Left lung (tissue), 4 donors: ENCODE measurements at regions not wholly inside any gene's neighbourhood (a gene's known extent, or its start where the extent isn't known, plus 50 kb on each side); places are given as distances from the start of the nearest gene placed in this dataset.
A peak's percentile ranks its signal among the peaks of the same experiment; 100 is the strongest.
"Not testable (repeated sequence)": the region's sequence is repeated elsewhere in the genome, so short reads cannot be mapped to it uniquely, and the experiment has no call there.

Experiments used
- ATAC-seq: fragments of 200-7000 bp; cut with Tn5 transposase; one replicate; pipeline ENCODE4 v1.9.1; 2020; ENCODE audit warnings: moderate library complexity
- DNase-seq, 4 donors: peaks; one replicate each; pipeline ENCODE4 v3.0.0-alpha.2; 2013 to 2020
- H3K27ac ChIP-seq, 2 donors: fragments of 200-600 bp; sonication (generic) in 1 of 2; one replicate each; pipeline versions ENCODE4 v1.5.0 to v1.8.0; 2020 to 2021
- H3K27me3 ChIP-seq, 2 donors: fragments of 200-600 bp; sonication (generic) in 1 of 2; one replicate each; pipeline versions ENCODE4 v1.5.0 to v1.8.0; 2020 to 2021
- H3K36me3 ChIP-seq, 2 donors: fragments of 200-600 bp; sonication (generic) in 1 of 2; one replicate each; pipeline versions ENCODE4 v1.5.0 to v1.8.0; 2020 to 2021
- H3K4me1 ChIP-seq, 2 donors: fragments of 200-600 bp; one replicate each; pipeline ENCODE4 v1.8.0; 2021
- H3K4me3 ChIP-seq, 2 donors: fragments of 200-600 bp; sonication (generic) in 1 of 2; one replicate each; pipeline versions ENCODE4 v1.5.0 to v1.8.0; 2020 to 2021; ENCODE audit warnings: mild to moderate bottlenecking in 1 of 2
- H3K9me3 ChIP-seq, 2 donors: fragments of 200-600 bp; sonication (generic) in 1 of 2; one replicate each; pipeline versions ENCODE4 v1.5.0 to v1.8.0; 2020 to 2021
- intact Hi-C, 2 donors: fragments of 100-400 bp; cut with DNase I; formaldehyde crosslinking; loops; one replicate each; pipeline versions ENCODE4 v1.11.2 to v1.14.2; 2022
- TF ChIP-seq, protein P1 (sequence below), 2 donors: fragments of 200-600 bp; sonication (generic) in 1 of 2; IDR thresholded peaks; one replicate each; pipeline versions ENCODE4 v1.5.0 to v1.8.0; 2021; ENCODE audit warnings: antibody characterized with exemption in 2 of 2
- donor health status: DM: no; HTN: yes; CAD: no.
- donor health status: DM: no; HTN: no; CAD: no.

GRCh38 chr7:113582471-113582870 lies 336.3 kb downstream of the PPP1R3A start:
- H3K36me3 ChIP-seq, result no peaks in the 10 kb centered on the region
- H3K27ac ChIP-seq, result no peak overlapping the region
- H3K27me3 ChIP-seq, result no peaks in the 10 kb centered on the region
- no peaks in the 10 kb centered on the region for H3K4me1 ChIP-seq
- TF ChIP-seq, protein P1, sequence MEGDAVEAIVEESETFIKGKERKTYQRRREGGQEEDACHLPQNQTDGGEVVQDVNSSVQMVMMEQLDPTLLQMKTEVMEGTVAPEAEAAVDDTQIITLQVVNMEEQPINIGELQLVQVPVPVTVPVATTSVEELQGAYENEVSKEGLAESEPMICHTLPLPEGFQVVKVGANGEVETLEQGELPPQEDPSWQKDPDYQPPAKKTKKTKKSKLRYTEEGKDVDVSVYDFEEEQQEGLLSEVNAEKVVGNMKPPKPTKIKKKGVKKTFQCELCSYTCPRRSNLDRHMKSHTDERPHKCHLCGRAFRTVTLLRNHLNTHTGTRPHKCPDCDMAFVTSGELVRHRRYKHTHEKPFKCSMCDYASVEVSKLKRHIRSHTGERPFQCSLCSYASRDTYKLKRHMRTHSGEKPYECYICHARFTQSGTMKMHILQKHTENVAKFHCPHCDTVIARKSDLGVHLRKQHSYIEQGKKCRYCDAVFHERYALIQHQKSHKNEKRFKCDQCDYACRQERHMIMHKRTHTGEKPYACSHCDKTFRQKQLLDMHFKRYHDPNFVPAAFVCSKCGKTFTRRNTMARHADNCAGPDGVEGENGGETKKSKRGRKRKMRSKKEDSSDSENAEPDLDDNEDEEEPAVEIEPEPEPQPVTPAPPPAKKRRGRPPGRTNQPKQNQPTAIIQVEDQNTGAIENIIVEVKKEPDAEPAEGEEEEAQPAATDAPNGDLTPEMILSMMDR (IDR thresholded peaks at IDR 0.05), result no peak
- no peaks in the 10 kb centered on the region for H3K9me3 ChIP-seq
- DNase-seq, result no peak
- H3K4me3 ChIP-seq, result no peak overlapping the region
- intact Hi-C loops, result no loop called here
- no peak for ATAC-seq

- DNase-seq, result peak in 1 of 4 donors; percentile 14
- intact Hi-C loops, ATAC-seq, H3K27me3 ChIP-seq, H3K9me3 ChIP-seq, H3K4me3 ChIP-seq, H3K27ac ChIP-seq, H3K4me1 ChIP-seq, H3K36me3 ChIP-seq: not testable (repeated sequence)
These were observed 355.6 kb downstream of the PPP1R3A start for GRCh38 chr7:113563257-113563656.

GRCh38 chr7:113562801-113563200 lies 356.0 kb downstream of the PPP1R3A start:
- TF ChIP-seq, protein P1 (IDR thresholded peaks at IDR 0.05), result no peak
- H3K27ac ChIP-seq, result no peak overlapping the region
- no peak overlapping the region for H3K4me3 ChIP-seq
- intact Hi-C loops, result no loop called here
- no peaks in the 10 kb centered on the region for H3K36me3 ChIP-seq
- no peaks in the 10 kb centered on the region for H3K9me3 ChIP-seq
- no peak for ATAC-seq
- no peaks in the 10 kb centered on the region for H3K4me1 ChIP-seq
- no peak for DNase-seq
- H3K27me3 ChIP-seq, result no peaks in the 10 kb centered on the region

- Histone ChIP-seq H3K27me3 (no peaks in the 10 kb centered on the region), H3K4me3 (no peak overlapping the region), H3K9me3 (no peaks in the 10 kb centered on the region), H3K27ac (no peak overlapping the region), H3K4me1 (no peaks in the 10 kb centered on the region), H3K36me3 (no peaks in the 10 kb centered on the region)
- intact Hi-C loops, result no loop called here
- ATAC-seq (no peak), DNase-seq (no peak)
- TF ChIP-seq, protein P1 (IDR thresholded peaks at IDR 0.05), result no peak
These were observed 356.6 kb downstream of the PPP1R3A start for GRCh38 chr7:113562242-113562641.

- no peak overlapping the region for H3K4me3 ChIP-seq
- DNase-seq (no peak), ATAC-seq (no peak)
- intact Hi-C loops, result no loop called here
- TF ChIP-seq, protein P1 (IDR thresholded peaks at IDR 0.05), result no peak
- H3K27me3 ChIP-seq, result no peaks in the 10 kb centered on the region
- no peaks in the 10 kb centered on the region for H3K9me3 ChIP-seq
- no peak overlapping the region for H3K27ac ChIP-seq
- no peaks in the 10 kb centered on the region for H3K4me1 ChIP-seq
- H3K36me3 ChIP-seq, result no peaks in the 10 kb centered on the region
These were observed 357.4 kb downstream of the PPP1R3A start for GRCh38 chr7:113561446-113561845.

- no peaks in the 10 kb centered on the region for H3K36me3 ChIP-seq
- no peaks in the 10 kb centered on the region for H3K4me1 ChIP-seq
- intact Hi-C loops, result no loop called here
- no peak for DNase-seq
- TF ChIP-seq, protein P1 (IDR thresholded peaks at IDR 0.05), result no peak
- H3K9me3 ChIP-seq, result peaks cover 0 to 2% of the 10 kb centered on the region in 2 donors
- H3K4me3 ChIP-seq, result no peak overlapping the region
- ATAC-seq, result no peak
- H3K27me3 ChIP-seq, result no peaks in the 10 kb centered on the region
- H3K27ac ChIP-seq, result no peak overlapping the region
These were observed 367.8 kb downstream of the PPP1R3A start for GRCh38 chr7:113550966-113551365.
